ENCODE measurements at regions not wholly inside any gene's neighbourhood (a gene's known extent, or its start where the extent isn't known, plus 50 kb on each side); places are given as distances from the start of the nearest gene placed in this dataset.

- ATAC-seq (ENCODE audit: insufficient read depth, low read depth) = no peak
- H3K36me3 ChIP-seq (ENCODE audit: insufficient read depth, low read length) = no peaks in the 10 kb centered on the region
- TF ChIP-seq EZH2 (IDR thresholded peaks at IDR 0.05; ENCODE audit: borderline replicate concordance, low read depth, low read length, severe bottlenecking) (no peak), CTCF (IDR thresholded peaks at IDR 0.05; ENCODE audit: borderline replicate concordance, extremely low read depth, low read length, poor library complexity, severe bottlenecking) (no peak)
Measured at GRCh38 chr7:93021748-93022147, 96.0 kb downstream of the SAMD9 start.

GRCh38 chr7:93018716-93019115 lies 99.1 kb downstream of the SAMD9 start:
- Histone ChIP-seq H3K4me2 (ENCODE audit: insufficient read depth, low read length) (no peak overlapping the region), H3K9me3 (ENCODE audit: insufficient read depth, low read length, severe bottlenecking) (no peaks in the 10 kb centered on the region), H3K9ac (ENCODE audit: low read depth, low read length) (no peak overlapping the region), H3K4me1 (ENCODE audit: insufficient read depth, low read length) (no peaks in the 10 kb centered on the region), H2AFZ (ENCODE audit: low read depth, low read length) (no peak overlapping the region), H3K4me3 (ENCODE audit: low read depth in 1 of 2, low read length in 2 of 2) (no peak overlapping the region), H3K27ac (ENCODE audit: low read length) (no peak overlapping the region), H3K79me2 (ENCODE audit: insufficient read depth, low read length) (no peaks in the 10 kb centered on the region), H4K20me1 (ENCODE audit: insufficient read depth, low read length) (no peaks in the 10 kb centered on the region), H3K27me3 (ENCODE audit: insufficient read depth, low read length, poor library complexity) (no peaks in the 10 kb centered on the region), H3K36me3 (ENCODE audit: insufficient read depth, low read length) (no peaks in the 10 kb centered on the region)
- no peak for TF ChIP-seq EZH2 (IDR thresholded peaks at IDR 0.05; ENCODE audit: borderline replicate concordance, low read depth, low read length, severe bottlenecking)
- no peak for TF ChIP-seq CTCF (IDR thresholded peaks at IDR 0.05; ENCODE audit: borderline replicate concordance, extremely low read depth, low read length, poor library complexity, severe bottlenecking)
- no peak for DNase-seq
- ATAC-seq (ENCODE audit: insufficient read depth, low read depth) = no peak

More at GRCh38 chr7:93021748-93022147, 96.0 kb downstream of the SAMD9 start:
- Histone ChIP-seq H3K4me3 (ENCODE audit: low read depth in 1 of 2, low read length in 2 of 2) (no peak overlapping the region), H3K4me1 (ENCODE audit: insufficient read depth, low read length) (no peaks in the 10 kb centered on the region), H3K9ac (ENCODE audit: low read depth, low read length) (no peak overlapping the region), H3K4me2 (ENCODE audit: insufficient read depth, low read length) (no peak overlapping the region), H3K9me3 (ENCODE audit: insufficient read depth, low read length, severe bottlenecking) (no peaks in the 10 kb centered on the region), H4K20me1 (ENCODE audit: insufficient read depth, low read length) (no peaks in the 10 kb centered on the region), H3K27me3 (ENCODE audit: insufficient read depth, low read length, poor library complexity) (no peaks in the 10 kb centered on the region), H3K27ac (ENCODE audit: low read length) (no peak overlapping the region), H2AFZ (ENCODE audit: low read depth, low read length) (no peak overlapping the region), H3K79me2 (ENCODE audit: insufficient read depth, low read length) (no peaks in the 10 kb centered on the region)
- no peak for DNase-seq

- H3K9ac ChIP-seq (ENCODE audit: low read depth, low read length) = no peak overlapping the region
- H3K36me3 ChIP-seq (ENCODE audit: insufficient read depth, low read length) = no peaks in the 10 kb centered on the region
- no peaks in the 10 kb centered on the region for H3K9me3 ChIP-seq (ENCODE audit: insufficient read depth, low read length, severe bottlenecking)
- DNase-seq (no peak), ATAC-seq (ENCODE audit: insufficient read depth, low read depth) (no peak)
- TF ChIP-seq EZH2 (IDR thresholded peaks at IDR 0.05; ENCODE audit: borderline replicate concordance, low read depth, low read length, severe bottlenecking) (no peak), CTCF (IDR thresholded peaks at IDR 0.05; ENCODE audit: borderline replicate concordance, extremely low read depth, low read length, poor library complexity, severe bottlenecking) (no peak)
- no peaks in the 10 kb centered on the region for H3K27me3 ChIP-seq (ENCODE audit: insufficient read depth, low read length, poor library complexity)
- no peaks in the 10 kb centered on the region for H3K4me1 ChIP-seq (ENCODE audit: insufficient read depth, low read length)
- no peak overlapping the region for H3K4me3 ChIP-seq (ENCODE audit: low read depth in 1 of 2, low read length in 2 of 2)
- H3K27ac ChIP-seq (ENCODE audit: low read length) = no peak overlapping the region
- H2AFZ ChIP-seq (ENCODE audit: low read depth, low read length) = no peak overlapping the region
- H4K20me1 ChIP-seq (ENCODE audit: insufficient read depth, low read length) = no peaks in the 10 kb centered on the region
- H3K79me2 ChIP-seq (ENCODE audit: insufficient read depth, low read length) = no peaks in the 10 kb centered on the region
- H3K4me2 ChIP-seq (ENCODE audit: insufficient read depth, low read length) = no peak overlapping the region
Measured at GRCh38 chr7:93016681-93017381, 100.9 kb downstream of the SAMD9 start.
